Activated naive CD4-positive, alpha-beta T cell treated with anti-CD3 and anti-CD28 coated beads, Interleukin-2, amount 50 U/mL, for 72 hours (primary cell): ENCODE measurements at regions not wholly inside any gene's neighbourhood (a gene's known extent, or its start where the extent isn't known, plus 50 kb on each side); places are given as distances from the start of the nearest gene placed in this dataset.
A peak's percentile ranks its signal among the peaks of the same experiment; 100 is the strongest.

Experiments
- ATAC-seq, 2 donors: fragments of 150-1000 bp; cut with Tn5 transposase; 2 replicates each; pipeline ENCODE4 v1.10.0; 2021; ENCODE audit warnings: mild to moderate bottlenecking in 2 of 2, moderate library complexity in 2 of 2
- DNase-seq, 2 donors: peaks; one replicate each; pipeline ENCODE4 v3.0.0; 2021 to 2022; ENCODE audit warnings: low spot score in 2 of 2
- H3K27ac Mint-ChIP-seq, 2 donors: one replicate each; pipeline ENCODE4 v1.8.0; 2022; ENCODE audit warnings: mild to moderate bottlenecking in 2 of 2, mixed read lengths in 2 of 2
- H3K36me3 Mint-ChIP-seq, 2 donors: one replicate each; pipeline ENCODE4 v1.8.0; 2022; ENCODE audit warnings: mixed read lengths in 2 of 2
- H3K9me3 Mint-ChIP-seq, 2 donors: one replicate each; pipeline ENCODE4 v1.8.0; 2022; ENCODE audit warnings: mixed read lengths in 2 of 2

GRCh38 chr11:59266491-59266890 lies 53.8 kb upstream of the MPEG1 start:
- ATAC-seq: no peak
- H3K27ac Mint-ChIP-seq: no peak overlapping the region

GRCh38 chr11:59265735-59266134 lies 53.0 kb upstream of the MPEG1 start:
- no peak for ATAC-seq
- DNase-seq: no peak
- H3K27ac Mint-ChIP-seq: no peak overlapping the region
- no peaks in the 10 kb centered on the region for H3K36me3 Mint-ChIP-seq
- H3K9me3 Mint-ChIP-seq: no peaks in the 10 kb centered on the region

More at GRCh38 chr11:59266491-59266890, 53.8 kb upstream of the MPEG1 start:
- no peaks in the 10 kb centered on the region for H3K36me3 Mint-ChIP-seq
- H3K9me3 Mint-ChIP-seq: no peaks in the 10 kb centered on the region
- DNase-seq: no peak

GRCh38 chr11:59264736-59265135 lies 52.0 kb upstream of the MPEG1 start:
- no peak for ATAC-seq
- Mint-ChIP-seq H3K36me3 (no peaks in the 10 kb centered on the region), H3K9me3 (no peaks in the 10 kb centered on the region)

GRCh38 chr11:59263225-59263894 lies 50.6 kb upstream of the MPEG1 start:
- H3K27ac Mint-ChIP-seq: no peak overlapping the region
- ATAC-seq (peak; percentile 7 to 44), DNase-seq (no peak)
- no peaks in the 10 kb centered on the region for H3K36me3 Mint-ChIP-seq
- no peaks in the 10 kb centered on the region for H3K9me3 Mint-ChIP-seq

More at GRCh38 chr11:59264736-59265135, 52.0 kb upstream of the MPEG1 start:
- DNase-seq: no peak
- no peak overlapping the region for H3K27ac Mint-ChIP-seq
